ENCODE measurements at regions not wholly inside any gene's neighbourhood (a gene's known extent, or its start where the extent isn't known, plus 50 kb on each side); places are given as distances from the start of the nearest gene placed in this dataset.

GRCh38 chr13:50420718-50421472, 405.7 kb downstream of the KCNRG start:
- H3K79me2 ChIP-seq (ENCODE audit: insufficient read depth, low read length), result no peaks in the 10 kb centered on the region
- H3K27ac ChIP-seq (ENCODE audit: low read length), result no peak overlapping the region
- H3K4me2 ChIP-seq (ENCODE audit: insufficient read depth, low read length), result no peak overlapping the region
- no peak overlapping the region for H2AFZ ChIP-seq (ENCODE audit: low read depth, low read length)
- ATAC-seq (ENCODE audit: insufficient read depth, low read depth) (no peak), DNase-seq (no peak)
- H4K20me1 ChIP-seq (ENCODE audit: insufficient read depth, low read length), result no peaks in the 10 kb centered on the region
- H3K9me3 ChIP-seq (ENCODE audit: insufficient read depth, low read length, severe bottlenecking), result no peaks in the 10 kb centered on the region
- no peak overlapping the region for H3K4me3 ChIP-seq (ENCODE audit: low read depth in 1 of 2, low read length in 2 of 2)
- H3K9ac ChIP-seq (ENCODE audit: low read depth, low read length), result no peak overlapping the region
- TF ChIP-seq CTCF (IDR thresholded peaks at IDR 0.05; ENCODE audit: borderline replicate concordance, extremely low read depth, low read length, poor library complexity, severe bottlenecking) (no peak), EZH2 (IDR thresholded peaks at IDR 0.05; ENCODE audit: borderline replicate concordance, low read depth, low read length, severe bottlenecking) (no peak)
- no peaks in the 10 kb centered on the region for H3K36me3 ChIP-seq (ENCODE audit: insufficient read depth, low read length)
- H3K27me3 ChIP-seq (ENCODE audit: insufficient read depth, low read length, poor library complexity), result no peaks in the 10 kb centered on the region
- H3K4me1 ChIP-seq (ENCODE audit: insufficient read depth, low read length), result no peaks in the 10 kb centered on the region

GRCh38 chr13:50421473-50422130, 406.4 kb downstream of the KCNRG start:
- Histone ChIP-seq H3K9me3 (ENCODE audit: insufficient read depth, low read length, severe bottlenecking) (no peaks in the 10 kb centered on the region), H3K79me2 (ENCODE audit: insufficient read depth, low read length) (no peaks in the 10 kb centered on the region), H3K9ac (ENCODE audit: low read depth, low read length) (no peak overlapping the region), H4K20me1 (ENCODE audit: insufficient read depth, low read length) (no peaks in the 10 kb centered on the region), H3K36me3 (ENCODE audit: insufficient read depth, low read length) (no peaks in the 10 kb centered on the region), H3K4me3 (ENCODE audit: low read depth in 1 of 2, low read length in 2 of 2) (no peak overlapping the region), H3K4me1 (ENCODE audit: insufficient read depth, low read length) (no peaks in the 10 kb centered on the region), H3K27me3 (ENCODE audit: insufficient read depth, low read length, poor library complexity) (no peaks in the 10 kb centered on the region), H2AFZ (ENCODE audit: low read depth, low read length) (no peak overlapping the region), H3K4me2 (ENCODE audit: insufficient read depth, low read length) (no peak overlapping the region), H3K27ac (ENCODE audit: low read length) (no peak overlapping the region)
- ATAC-seq (ENCODE audit: insufficient read depth, low read depth), result no peak
- no peak for DNase-seq
- TF ChIP-seq EZH2 (IDR thresholded peaks at IDR 0.05; ENCODE audit: borderline replicate concordance, low read depth, low read length, severe bottlenecking) (no peak), CTCF (IDR thresholded peaks at IDR 0.05; ENCODE audit: borderline replicate concordance, extremely low read depth, low read length, poor library complexity, severe bottlenecking) (no peak)

- Histone ChIP-seq H3K4me3 (ENCODE audit: low read depth in 1 of 2, low read length in 2 of 2) (no peak overlapping the region), H4K20me1 (ENCODE audit: insufficient read depth, low read length) (no peaks in the 10 kb centered on the region), H3K79me2 (ENCODE audit: insufficient read depth, low read length) (no peaks in the 10 kb centered on the region), H3K36me3 (ENCODE audit: insufficient read depth, low read length) (no peaks in the 10 kb centered on the region), H3K4me2 (ENCODE audit: insufficient read depth, low read length) (no peak overlapping the region), H3K4me1 (ENCODE audit: insufficient read depth, low read length) (no peaks in the 10 kb centered on the region), H3K9me3 (ENCODE audit: insufficient read depth, low read length, severe bottlenecking) (no peaks in the 10 kb centered on the region), H3K27ac (ENCODE audit: low read length) (0 out of 2 replicates have a peak overlapping the region, but pooled peaks have one; percentile 15), H3K9ac (ENCODE audit: low read depth, low read length) (no peak overlapping the region), H2AFZ (ENCODE audit: low read depth, low read length) (no peak overlapping the region), H3K27me3 (ENCODE audit: insufficient read depth, low read length, poor library complexity) (no peaks in the 10 kb centered on the region)
- no peak for DNase-seq
- peak; percentile 27; the same call in 1 of the 3 replicates for ATAC-seq (ENCODE audit: insufficient read depth, low read depth)
- TF ChIP-seq EZH2 (IDR thresholded peaks at IDR 0.05; ENCODE audit: borderline replicate concordance, low read depth, low read length, severe bottlenecking) (no peak), CTCF (IDR thresholded peaks at IDR 0.05; ENCODE audit: borderline replicate concordance, extremely low read depth, low read length, poor library complexity, severe bottlenecking) (no peak)
Measured at GRCh38 chr13:50422181-50423148, 407.2 kb downstream of the KCNRG start.
